NCI-H2107 treated with DMSO at 0.1 percent for 48 hours (cell line): ENCODE measurements at regions not wholly inside any gene's neighbourhood (a gene's known extent, or its start where the extent isn't known, plus 50 kb on each side); places are given as distances from the start of the nearest gene placed in this dataset.
"Not testable (repeated sequence)": the region's sequence is repeated elsewhere in the genome, so short reads cannot be mapped to it uniquely, and the experiment has no call there.

Experiments
- DNase-seq: peaks from one replicate; lab custom pipeline; 2025; ENCODE audit not compliant: unreplicated experiment; lab: John Stamatoyannopoulos, UW

GRCh38 chr2:17148407-17149145 is 369.7 kb downstream of the RAD51AP2 start:
- DNase-seq = no peak

DNA sequence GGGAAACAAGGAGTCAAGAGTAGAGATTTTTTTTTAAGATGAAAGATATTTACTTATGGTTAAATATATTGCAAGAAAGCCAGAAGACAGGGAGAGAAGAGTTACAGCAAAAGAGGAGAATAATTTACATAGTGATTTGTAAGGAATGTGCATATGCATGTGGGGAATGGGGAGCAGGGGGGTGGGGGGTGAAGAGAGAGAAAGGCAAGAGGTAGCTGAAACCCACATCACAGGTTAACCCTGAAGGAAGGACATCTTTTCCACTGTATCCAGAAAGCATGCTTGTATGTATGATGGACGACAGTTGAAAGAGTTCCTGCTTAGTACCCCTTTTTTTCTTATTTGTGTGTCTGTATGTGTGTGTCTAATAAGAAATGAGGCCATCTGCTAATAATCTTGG is 371.9 kb downstream of the RAD51AP2 start:
- DNase-seq = no peak

- DNase-seq = no peak
Measured at GRCh38 chr2:17136877-17137276, 381.4 kb downstream of the RAD51AP2 start.

DNA sequence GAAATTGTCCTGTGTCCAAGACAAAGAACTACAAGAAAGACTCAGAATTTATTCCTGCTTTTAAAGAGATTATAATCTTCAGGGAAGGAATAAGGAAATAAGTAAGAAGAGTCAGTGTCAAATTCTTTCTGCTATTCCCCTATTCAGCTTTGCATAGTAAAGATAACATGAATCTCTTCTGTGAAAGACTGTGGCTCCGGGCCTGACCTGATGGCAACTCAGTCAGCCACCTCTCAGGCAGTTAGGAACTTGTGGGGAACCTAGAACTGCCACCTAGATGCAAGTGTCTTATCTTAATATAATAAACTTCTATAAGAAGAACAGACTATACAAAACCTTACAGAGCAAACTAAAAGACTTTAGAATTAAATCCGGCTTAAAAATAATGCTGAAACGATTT is 382.0 kb downstream of the RAD51AP2 start:
- no peak for DNase-seq

DNA sequence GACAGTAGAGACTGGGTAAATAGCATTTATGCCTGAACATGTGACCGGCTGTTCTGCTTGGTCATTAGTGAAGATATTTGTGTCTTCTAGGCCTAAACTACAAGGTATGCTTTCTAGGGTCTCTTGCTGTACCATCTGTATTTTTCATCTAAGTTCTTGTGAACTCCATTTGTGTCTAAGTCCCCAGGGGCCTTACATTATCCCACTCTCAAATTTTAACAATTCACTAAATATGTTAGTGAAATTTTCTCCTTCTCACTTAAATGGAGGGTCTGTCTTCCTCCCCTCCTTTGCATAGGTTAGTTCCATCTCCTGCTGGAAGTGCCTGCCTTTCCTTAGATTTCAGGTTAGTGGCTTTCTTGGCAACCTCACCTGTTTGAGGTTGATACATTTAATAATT is 382.6 kb downstream of the RAD51AP2 start:
- DNase-seq = no peak

DNA sequence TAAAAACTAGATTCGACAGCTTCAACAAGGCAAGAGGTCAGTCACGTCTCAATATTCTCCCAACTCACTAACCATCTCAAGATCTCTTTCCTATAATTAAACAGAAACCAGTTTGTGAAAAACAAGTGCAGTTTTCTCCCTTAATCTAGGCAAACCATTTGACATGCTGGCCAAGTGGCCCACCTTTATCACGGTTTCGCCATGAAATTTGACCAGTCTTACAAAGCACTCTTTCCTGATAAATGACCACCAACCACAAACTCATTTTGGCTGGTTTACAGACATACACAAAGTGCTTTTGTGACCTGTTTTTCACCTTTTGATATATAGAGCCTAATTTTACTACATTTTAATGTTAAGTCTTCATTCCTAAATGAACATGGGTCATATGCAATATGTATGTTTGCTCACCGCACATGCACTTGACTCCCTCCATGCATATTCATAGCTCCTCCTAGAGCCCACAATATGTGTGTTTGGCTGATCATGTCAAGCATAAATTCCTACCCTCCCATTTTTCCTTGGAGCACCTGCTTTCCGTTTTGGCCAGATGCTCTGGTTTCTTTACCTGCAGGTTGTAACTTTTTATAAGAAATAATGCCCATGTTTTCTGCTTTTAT is 385.1 kb downstream of the RAD51AP2 start:
- DNase-seq = no peak

DNA sequence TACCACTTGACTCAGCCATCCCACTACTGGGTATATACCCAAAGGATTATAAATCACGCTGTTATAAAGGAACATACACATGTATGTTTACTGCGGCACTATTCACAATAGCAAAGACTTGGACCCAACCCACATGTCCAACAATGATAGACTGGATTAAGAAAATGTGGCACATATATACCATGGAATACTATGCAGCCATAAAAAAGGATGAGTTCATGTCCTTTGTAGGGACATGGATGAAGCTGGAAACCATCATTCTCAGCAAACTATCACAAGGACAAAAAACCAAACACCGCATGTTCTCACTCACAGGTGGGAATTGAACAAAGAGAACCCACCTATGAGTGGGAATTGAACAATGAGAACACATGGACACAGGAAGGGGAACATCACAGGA is 387.6 kb downstream of the RAD51AP2 start:
- DNase-seq = not testable (repeated sequence)

DNA sequence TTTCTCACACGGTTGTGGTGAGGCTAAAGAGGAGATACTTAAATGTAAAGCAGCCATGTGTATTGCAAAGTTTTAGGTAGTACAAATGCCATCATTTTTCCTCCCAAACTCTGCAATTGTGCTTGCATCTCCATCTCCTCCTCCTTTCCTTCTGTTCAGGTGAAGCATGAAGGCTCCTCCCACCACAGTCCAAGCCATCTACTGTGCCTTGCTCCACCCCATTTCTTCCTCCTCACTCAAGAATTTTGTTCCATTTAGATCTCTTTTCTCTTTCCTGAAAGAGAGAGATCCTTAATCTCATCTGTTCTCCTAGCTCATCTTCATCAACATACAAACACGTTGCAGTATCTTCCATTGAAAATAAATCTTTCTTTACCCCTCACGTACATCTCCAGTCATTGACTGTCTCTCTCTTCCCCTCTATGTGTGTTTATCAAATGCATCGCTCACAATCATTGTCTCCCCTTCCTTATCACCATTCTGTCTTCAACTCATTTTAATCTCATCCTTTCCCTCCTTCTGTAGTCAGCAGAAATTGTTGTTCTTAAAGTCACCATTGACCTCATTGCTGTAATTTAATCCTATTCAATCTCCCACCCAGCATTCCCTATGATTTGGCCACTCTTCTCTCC is 392.1 kb downstream of the RAD51AP2 start:
- DNase-seq = no peak

DNA sequence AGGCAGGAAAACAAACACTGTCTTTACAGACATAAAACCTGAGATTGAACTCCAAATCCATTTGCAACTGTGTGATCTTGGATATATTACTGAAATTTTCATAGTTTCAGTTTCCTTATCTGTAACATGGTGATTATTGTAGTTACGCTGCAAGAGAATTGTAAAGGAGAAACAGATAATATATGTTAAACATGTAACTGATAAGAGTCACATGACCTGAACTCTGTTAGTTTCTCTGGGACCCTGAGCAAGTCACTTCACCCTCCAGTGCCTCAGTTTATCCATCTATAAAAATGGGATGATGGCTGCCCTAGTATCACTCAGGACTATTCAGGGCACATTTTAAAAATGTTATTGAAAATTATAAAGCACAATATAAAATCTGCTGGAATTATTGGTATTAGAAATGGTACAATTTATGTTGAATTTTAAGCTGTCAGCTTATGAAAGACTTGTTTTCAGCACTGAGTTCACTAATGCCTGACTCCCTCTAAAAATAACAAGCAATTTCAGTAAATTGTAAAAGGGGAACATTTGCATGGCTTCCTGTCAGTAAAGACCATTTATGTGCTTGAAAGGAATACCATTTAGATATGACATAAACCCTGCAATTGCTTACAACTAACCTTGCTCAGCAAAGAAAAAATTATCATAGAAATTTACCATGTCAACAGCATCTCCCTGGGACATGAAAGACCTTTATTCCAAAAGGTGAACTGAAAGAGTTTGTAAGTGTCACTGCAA is 393.5 kb downstream of the RAD51AP2 start:
- no peak for DNase-seq

DNA sequence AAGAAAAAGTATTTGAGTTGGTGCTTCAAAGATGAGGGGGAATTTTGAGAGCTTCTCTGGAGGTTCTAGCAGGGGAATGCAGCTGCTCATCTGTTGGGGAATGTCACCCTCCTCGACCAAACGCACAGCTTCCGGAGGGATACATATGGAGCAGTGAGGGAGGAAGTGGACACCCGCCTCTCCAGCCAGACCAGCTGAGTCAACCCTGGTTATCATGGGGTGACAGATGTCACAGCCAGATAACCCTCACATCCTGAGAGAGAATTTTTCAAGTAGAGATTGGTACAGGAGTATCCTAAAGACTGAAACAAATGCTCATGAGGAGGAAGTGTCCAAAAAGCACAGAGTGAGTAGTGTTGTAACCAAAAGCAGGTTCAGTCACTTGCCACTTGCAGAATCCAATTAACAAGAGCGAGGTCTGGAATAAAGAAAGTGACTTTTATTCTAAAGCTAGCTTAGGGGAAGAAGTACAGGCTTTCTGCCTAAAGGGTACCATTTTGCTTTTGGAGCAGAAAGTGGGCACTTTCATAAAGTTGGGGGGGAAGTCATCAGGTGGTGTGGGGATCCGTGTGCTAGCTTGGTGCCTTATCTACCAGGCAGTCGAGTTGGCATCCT is 395.2 kb downstream of the RAD51AP2 start:
- no peak for DNase-seq

GRCh38 chr2:17115466-17115865 is 402.8 kb downstream of the RAD51AP2 start:
- no peak for DNase-seq

GRCh38 chr2:17115042-17115441 is 403.2 kb downstream of the RAD51AP2 start:
- no peak for DNase-seq

GRCh38 chr2:17107871-17108270 is 410.4 kb downstream of the RAD51AP2 start:
- no peak for DNase-seq

DNA sequence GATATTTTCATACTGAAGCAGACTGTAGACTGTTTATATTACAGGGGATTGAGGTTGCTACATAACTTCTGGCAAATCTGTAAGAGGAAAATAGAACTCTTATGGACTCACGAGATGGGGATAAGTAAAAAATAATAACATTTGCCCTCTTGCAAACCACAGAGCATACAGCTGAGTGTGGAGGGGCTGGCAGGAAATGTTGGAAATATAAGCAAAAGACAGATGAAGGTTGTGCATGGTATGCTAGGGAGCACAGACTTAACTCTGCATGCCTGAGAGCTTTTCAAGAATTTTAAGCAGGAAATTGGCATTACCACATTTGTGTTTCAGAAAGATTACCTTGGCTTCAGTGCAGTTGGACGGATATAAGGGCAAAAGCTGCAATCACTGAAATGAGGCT is 411.1 kb downstream of the RAD51AP2 start:
- DNase-seq = no peak

- no peak for DNase-seq
Measured at GRCh38 chr2:17106418-17106817, 411.8 kb downstream of the RAD51AP2 start.

DNA sequence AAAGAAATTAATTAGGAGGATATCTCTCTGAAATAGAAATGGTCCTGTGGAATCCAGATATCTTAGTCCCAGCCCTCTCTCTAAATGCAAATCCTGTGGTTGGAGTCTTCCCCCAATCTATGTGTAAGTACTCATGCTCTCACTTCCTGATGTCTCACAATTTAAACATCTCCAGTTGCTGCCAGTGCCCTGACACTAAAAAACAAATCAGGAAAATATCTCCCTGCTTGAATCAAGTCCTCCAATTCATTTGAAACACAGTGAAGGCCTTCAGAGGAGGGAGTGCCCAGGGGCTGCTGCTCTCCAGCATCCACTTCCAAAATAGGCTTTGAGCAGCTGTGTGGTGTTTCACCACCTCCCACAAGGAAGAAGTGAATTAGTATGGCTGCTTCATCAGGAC is 413.8 kb downstream of the RAD51AP2 start:
- DNase-seq = no peak

DNA sequence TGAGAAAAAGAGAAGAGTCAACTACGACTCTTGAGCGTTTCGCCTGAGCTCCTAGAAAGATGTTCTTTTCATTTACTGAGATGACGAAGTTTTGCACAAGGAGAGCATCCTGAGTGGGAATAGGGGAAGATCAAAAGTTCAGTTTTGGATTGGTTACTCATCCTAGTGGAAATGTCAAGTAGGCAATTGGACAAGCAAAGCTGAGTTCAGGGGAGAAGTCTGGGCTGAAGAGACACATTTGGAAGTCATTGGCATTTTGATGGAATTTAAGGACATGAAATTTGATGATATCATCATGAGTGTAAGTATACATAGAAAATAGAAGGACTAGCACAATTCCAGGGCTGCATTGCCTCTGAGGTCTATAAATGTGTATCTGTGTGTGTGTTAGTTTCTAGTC is 416.6 kb downstream of the RAD51AP2 start:
- DNase-seq = no peak

DNA sequence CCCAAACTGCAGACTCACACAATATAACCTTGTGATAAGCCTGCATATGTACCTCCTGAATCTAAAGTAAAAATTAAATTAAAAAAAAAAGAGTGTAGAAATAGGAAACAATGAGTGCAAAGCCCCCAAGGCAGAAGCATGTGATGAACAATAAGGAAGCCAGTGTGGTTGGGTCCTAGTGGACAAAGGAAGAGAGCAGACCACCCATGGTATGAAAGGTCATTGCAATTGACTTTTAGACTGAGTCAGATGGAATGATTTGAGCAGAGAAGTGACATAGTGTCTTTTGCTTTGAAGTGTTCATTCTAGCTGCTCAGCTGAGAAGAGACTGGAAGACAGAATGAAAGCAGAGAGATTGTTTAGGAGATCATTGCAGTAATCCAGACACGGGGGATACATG is 417.1 kb downstream of the RAD51AP2 start:
- no peak for DNase-seq

GRCh38 chr2:17095340-17095739 is 422.9 kb downstream of the RAD51AP2 start:
- no peak for DNase-seq

DNA sequence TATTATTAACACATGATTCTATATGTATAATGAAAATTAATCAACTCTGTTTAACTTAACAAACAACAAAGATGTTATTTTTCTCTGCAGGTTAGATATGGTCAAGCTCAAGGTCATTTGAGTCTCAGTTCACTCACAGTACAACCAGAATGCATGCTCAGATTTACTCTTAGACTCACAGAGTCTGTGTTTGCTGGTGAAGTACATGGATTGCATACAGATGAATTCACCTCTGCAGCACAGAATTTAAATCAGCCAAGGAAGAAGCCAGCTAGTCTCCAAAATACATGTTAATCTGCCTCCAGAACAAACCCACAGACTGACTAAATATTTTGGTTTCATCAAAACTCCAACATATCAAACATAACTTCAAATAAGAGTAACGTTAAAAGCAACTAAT is 424.5 kb downstream of the RAD51AP2 start:
- DNase-seq = no peak

- no peak for DNase-seq
Measured at GRCh38 chr2:17086990-17087389, 421.4 kb upstream of the CYRIA start.
